Activated CD4-positive, alpha-beta T cell treated with anti-CD3 and anti-CD28 coated beads, Interleukin-10, Interleukin-2, amounts not matched to agents 100 ng/mL and 50 ng/mL, durations not matched to agents 16 hours and 8 hours (primary cell): ENCODE measurements at regions not wholly inside any gene's neighbourhood (a gene's known extent, or its start where the extent isn't known, plus 50 kb on each side); places are given as distances from the start of the nearest gene placed in this dataset.

Experiments
- DNase-seq: peaks from one replicate; pipeline ENCODE4 v3.0.0-alpha.2; 2020

GRCh38 chrX:147119088-147119487 lies 304.5 kb upstream of the CXorf51A start:
- DNase-seq, result no peak

DNA sequence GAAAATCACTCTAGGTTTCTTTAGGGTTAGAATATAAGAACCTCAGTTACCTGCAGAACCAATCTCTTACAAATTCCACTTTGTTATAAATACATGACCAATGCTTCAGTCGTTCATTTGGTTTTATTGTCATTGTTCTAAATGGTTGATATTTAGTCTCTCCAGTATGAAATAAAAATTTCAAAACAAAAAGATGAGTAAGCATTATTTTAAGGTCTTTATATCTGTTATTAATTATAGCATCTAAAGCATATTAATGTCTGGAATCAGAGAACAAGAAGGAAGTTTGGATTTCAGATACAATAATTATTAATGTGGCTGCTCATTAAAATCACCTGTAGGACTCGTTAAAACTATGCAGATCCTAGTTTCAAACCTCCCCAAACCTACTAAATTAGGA lies 265.4 kb upstream of the CXorf51A start:
- DNase-seq, result no peak

GRCh38 chrX:147079457-147079856 lies 264.9 kb upstream of the CXorf51A start:
- no peak for DNase-seq

DNA sequence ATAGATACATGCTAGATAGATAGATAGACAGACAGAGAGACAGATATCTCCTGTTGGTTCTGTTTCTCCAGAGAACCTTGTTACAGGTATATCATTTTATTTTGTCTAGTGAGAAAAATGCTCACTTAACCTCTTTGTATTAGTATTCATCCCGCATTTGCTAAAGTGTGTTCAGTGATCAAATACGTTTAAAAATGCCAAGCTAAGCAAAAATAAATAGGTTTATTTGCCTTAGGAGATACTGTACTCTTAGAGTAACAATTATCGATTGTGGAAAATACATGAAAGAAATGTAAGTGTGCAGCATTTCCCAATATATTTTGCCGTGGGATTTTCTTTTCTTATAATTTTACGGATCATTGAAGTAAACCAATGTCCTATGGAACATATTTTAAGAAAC lies 262.9 kb upstream of the CXorf51A start:
- no peak for DNase-seq

GRCh38 chrX:147072747-147073146 lies 258.2 kb upstream of the CXorf51A start:
- no peak for DNase-seq

DNA sequence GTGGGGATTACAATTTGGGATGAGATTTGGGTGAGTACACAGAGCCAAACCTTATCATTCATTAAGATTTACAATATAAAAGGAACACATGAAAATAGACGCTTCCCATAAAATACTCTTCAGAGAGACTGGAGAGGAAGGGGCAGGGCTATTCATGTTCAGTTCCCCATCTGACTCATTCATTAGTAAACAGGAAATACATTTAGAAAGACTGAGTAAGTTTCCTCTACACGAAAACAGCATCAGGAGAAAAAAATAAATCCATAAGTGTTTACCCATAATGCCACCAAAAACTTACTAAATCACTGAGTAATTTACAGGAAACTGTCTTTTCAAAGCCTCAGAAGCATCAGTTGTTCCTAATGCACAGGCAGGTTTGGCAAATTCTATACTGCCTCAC lies 255.4 kb upstream of the CXorf51A start:
- peak; percentile 1 for DNase-seq
